ENCODE measurements at regions not wholly inside any gene's neighbourhood (a gene's known extent, or its start where the extent isn't known, plus 50 kb on each side); places are given as distances from the start of the nearest gene placed in this dataset.
"Not testable (repeated sequence)": the region's sequence is repeated elsewhere in the genome, so short reads cannot be mapped to it uniquely, and the experiment has no call there.

DNA sequence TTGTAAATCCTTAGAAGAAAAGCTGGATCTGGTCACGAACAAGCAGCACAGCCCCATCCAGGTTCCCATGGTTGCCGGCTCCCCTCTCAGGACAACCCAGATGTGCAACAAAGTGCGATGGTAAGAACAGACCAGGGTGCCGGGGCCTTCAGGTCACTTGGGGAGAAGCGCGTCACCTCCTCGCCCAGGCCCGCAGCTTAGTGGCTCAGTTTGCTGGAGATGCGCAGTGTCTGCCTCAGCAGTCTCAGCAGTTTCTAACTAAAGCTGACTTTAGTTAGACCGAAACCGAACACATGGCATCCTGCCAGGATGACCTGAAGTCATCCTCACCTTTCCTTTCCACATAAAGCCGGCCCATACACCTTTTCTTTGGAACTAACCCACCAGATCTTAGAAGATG lies 131.4 kb downstream of the LAT start:
- in situ Hi-C loops (cut with HindIII; ENCODE audit: extremely low pct_ligation_motif_present, low pct_unique_long_range_greater_than_20kb) = loop anchor here (10.0 to 25.0 kb wide), 2 partner anchors 96 to 139 kb away; no protein-coding TSS in a partner anchor
- WGBS (ENCODE audit: low lambda C conversion rate) = 65% methylated on average over 10 of the region's 12 CpGs
- H3K4me2 ChIP-seq (ENCODE audit: low read depth, low read length); BruUV-seq (replicated peaks); H3K36me3 ChIP-seq (replicated peaks in 1 of 2; ENCODE audit: control insufficient read depth in 1 of 2, insufficient read depth in 2 of 2, low read length in 2 of 2); H4K20me1 ChIP-seq (ENCODE audit: insufficient read depth, low read length); FAIRE-seq; CTCF ChIA-PET (ENCODE audit: low intra/inter-chr PET ratio, low total read pairs); ATAC-seq; H3K9me3 ChIP-seq (ENCODE audit: low read length); H3K9ac ChIP-seq (ENCODE audit: insufficient read depth, low read depth, low read length); POLR2A ChIA-PET; H3K27ac ChIP-seq (ENCODE audit: extremely low read length, insufficient read depth, low read length); H3K79me2 ChIP-seq (ENCODE audit: insufficient read depth, low read length); DNase-seq (ENCODE audit: low spot score); H3K27me3 ChIP-seq (ENCODE audit: control insufficient read depth in 1 of 2, insufficient read depth in 2 of 2, low read length in 2 of 2); H3K4me3 ChIP-seq (replicated peaks in 1 of 3; ENCODE audit: insufficient read depth in 1 of 3, low read depth in 2 of 3, low read length in 3 of 3); intact Hi-C loops (cut with micrococcal nuclease; ENCODE audit: unreplicated experiment); H2AFZ ChIP-seq (ENCODE audit: low read length): not testable (repeated sequence)
- peaks cover 27% of the 10 kb centered on the region for H3K4me1 ChIP-seq (ENCODE audit: insufficient read depth, low read length)

DNA sequence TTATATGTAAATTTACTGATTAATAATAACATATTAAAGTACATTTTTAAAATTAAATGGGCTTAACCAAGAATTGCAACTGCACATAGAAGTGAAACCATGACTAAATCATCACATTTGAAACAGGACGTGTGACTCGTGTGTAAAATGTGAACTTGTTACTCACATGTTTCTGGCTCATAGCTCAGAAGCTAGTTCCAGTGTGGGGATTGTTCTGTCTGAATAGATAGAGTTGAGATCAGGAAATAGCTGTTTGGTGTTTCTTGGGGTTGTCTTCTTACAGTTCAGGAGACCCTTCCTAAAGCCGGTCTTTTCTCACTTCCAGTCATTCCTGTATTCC lies 130.9 kb downstream of the LAT start:
- H3K79me2 ChIP-seq (ENCODE audit: insufficient read depth, low read length); H3K9me3 ChIP-seq (ENCODE audit: low read length); H3K27ac ChIP-seq (ENCODE audit: extremely low read length, insufficient read depth, low read length); H4K20me1 ChIP-seq (ENCODE audit: insufficient read depth, low read length); CTCF ChIA-PET (ENCODE audit: low intra/inter-chr PET ratio, low total read pairs); H3K9ac ChIP-seq (ENCODE audit: insufficient read depth, low read depth, low read length); FAIRE-seq; H3K4me2 ChIP-seq (ENCODE audit: low read depth, low read length); H3K4me3 ChIP-seq (replicated peaks in 1 of 3; ENCODE audit: insufficient read depth in 1 of 3, low read depth in 2 of 3, low read length in 3 of 3); BruUV-seq (replicated peaks); DNase-seq (ENCODE audit: low spot score); POLR2A ChIA-PET; H3K36me3 ChIP-seq (replicated peaks in 1 of 2; ENCODE audit: control insufficient read depth in 1 of 2, insufficient read depth in 2 of 2, low read length in 2 of 2); H2AFZ ChIP-seq (ENCODE audit: low read length); ATAC-seq: not testable (repeated sequence)
- H3K27me3 ChIP-seq (ENCODE audit: control insufficient read depth in 1 of 2, insufficient read depth in 2 of 2, low read length in 2 of 2) = peaks cover 2 to 13% of the 10 kb centered on the region in 2 experiments; a peak in 3 of 5 replicates
- H3K4me1 ChIP-seq (ENCODE audit: insufficient read depth, low read length) = peaks cover 27% of the 10 kb centered on the region
- 26% methylated on average over 3 of the region's 3 CpGs for WGBS (ENCODE audit: low lambda C conversion rate)
- intact Hi-C loops (cut with micrococcal nuclease; ENCODE audit: unreplicated experiment) (loop anchor here (1.0 kb wide), 1 partner anchor 142 kb away; no protein-coding TSS in a partner anchor), in situ Hi-C loops (cut with HindIII; ENCODE audit: extremely low pct_ligation_motif_present, low pct_unique_long_range_greater_than_20kb) (loop anchor here (10.0 to 25.0 kb wide), 2 partner anchors 97 to 139 kb away; no protein-coding TSS in a partner anchor)

All from HepG2 (cell line).